Islet of Langerhans (tissue), 1 donor: ENCODE measurements at regions not wholly inside any gene's neighbourhood (a gene's known extent, or its start where the extent isn't known, plus 50 kb on each side); places are given as distances from the start of the nearest gene placed in this dataset.

ENCODE experiments used
- FAIRE-seq: peaks from one replicate; lab custom pipeline; 2011; peaks lifted over from hg19 to GRCh38; lab: Jason Lieb, UNC

DNA sequence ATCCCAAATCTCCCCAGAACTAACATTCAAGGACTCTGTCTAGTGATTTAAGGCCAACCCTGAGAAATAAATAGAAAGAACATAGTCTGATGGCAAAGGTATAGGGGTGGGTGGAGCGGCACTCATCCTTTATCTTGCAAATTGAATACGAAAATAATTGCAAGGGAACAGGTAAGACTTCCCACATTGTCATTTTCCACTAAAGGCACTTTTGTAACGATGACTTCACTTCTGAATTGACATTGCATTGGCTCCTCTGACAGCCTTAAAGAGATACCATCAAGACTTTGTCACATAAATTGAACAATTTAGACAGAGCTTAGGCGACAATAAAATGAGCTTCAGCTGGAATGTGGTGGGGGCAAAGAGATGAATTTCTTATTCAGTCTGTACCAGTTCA lies 75.3 kb upstream of the PLCL2 start:
- FAIRE-seq = no peak

DNA sequence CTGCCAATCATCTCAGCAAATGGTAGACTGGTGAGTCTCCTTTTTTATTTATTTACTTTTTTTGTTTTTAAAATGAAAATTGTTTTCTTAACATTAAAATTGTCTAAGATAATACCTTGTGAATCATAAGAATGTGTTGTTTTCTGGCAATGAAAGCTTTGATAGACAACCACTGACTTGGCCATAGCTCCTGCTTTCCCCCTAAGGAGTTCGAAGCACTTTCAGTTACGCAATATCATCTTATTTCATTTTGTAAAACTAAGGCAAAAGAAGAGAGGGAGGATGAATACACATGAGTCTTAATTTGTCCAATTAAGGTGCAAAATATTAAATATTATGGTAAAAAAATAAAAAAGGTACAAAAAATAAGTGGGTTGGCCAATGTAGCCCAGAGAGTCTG lies 74.8 kb upstream of the PLCL2 start:
- FAIRE-seq = no peak

DNA sequence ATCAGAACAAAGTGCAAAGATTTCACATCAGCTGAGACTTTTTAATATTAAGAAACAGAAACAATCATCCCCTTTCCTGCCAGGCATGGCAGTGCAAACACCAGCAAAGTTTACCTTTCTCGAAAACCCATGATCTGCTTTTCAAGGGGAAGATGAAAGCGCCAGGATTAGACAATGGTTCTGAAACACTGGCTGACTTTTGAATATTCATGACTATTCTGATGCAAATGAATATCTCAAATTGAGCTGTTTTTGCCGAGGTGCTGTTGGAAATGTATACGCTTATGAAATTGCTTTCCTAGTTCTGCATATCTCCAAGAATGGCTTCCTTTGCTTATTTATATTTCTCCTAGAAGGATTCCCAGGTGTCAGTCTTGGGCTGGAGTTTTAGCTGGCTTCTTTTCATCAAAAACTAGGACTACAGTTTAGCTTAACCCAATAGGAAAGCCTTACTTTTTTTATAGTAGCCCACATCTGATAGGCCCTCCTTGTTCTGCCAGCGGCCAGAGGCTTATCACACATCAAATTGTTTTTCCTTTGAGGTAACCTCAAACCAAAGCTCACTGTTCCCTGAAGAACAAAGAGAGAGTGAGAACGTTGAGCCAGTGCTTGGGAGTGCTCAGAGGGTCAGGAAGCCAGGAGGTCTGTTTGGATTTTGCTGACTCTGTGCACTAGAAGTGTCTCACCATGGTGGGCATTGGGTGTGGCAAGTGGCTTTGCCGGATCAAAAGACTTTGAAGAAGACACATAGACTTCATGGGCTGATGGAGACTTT lies 74.0 kb upstream of the PLCL2 start:
- FAIRE-seq = no peak

DNA sequence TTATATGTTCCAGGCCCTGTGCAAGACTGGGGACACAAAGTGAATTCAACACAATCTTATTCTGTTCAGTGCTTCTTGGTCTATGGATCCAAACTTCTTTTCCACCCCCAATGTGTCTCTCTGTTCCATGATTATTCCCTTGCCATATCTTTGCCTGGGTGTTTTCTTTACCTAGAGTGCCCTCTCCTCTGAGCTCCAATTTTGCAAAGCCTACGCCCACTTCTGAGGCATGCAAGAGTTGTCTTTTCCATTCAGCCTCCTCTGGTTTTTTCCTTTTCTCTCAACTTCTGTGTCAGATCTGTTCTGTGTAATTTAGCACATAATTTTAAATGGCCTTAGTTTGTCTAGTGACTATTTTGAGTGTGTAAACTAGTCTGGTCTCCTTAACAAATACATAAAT lies 72.8 kb upstream of the PLCL2 start:
- FAIRE-seq = no peak

DNA sequence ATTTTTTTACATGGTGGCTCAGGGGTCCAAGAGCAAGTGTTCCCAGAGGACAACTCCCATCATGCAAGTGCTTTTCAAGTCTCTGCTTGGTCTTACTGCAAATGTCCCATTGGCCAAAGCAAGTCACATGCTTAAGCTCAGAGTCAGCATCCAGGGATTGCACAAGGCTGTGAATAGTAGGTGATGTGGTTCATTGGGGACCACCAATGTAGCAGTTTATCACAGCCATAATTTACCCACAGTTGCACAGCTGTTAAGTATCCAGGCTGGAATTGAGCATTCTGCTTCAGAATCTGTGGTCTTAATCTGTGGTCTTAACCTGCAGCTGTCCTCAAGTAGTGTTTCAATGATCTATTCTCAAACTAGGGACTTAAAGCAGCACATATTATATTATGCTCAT lies 71.4 kb upstream of the PLCL2 start:
- FAIRE-seq = no peak

DNA sequence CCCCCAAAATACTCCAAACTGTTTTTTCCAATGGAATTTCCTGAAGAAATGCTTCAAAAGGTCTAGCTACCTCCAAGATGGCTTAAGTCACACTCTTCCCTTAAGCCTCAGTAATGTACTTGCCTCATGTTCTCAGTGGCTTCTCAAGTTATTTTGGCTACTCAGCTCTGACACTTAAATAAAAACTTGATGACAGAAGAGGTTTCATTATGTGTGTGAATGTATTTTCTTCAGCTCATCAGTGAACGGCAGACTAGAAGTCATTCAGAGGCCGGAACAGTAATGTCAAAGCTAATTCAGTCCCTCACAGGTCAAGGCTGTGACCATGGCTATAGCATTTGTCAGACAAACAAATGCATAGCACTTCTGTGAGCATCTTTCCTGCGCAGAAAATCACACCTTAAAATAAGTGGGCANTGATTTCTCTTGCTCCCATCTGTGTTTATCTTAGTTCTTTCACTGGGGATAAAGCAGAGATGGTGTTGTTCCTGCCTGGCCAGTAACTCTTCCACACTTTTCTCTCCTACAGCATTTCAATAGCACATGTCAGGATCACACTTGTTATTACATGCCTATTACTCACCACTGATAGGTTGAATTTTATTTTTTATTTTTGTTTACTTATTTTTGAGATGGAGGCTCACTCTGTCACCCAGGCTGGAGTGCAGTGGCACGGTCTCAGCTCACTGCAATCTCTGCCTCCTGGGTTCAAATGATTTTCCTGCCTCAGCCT lies 68.5 kb upstream of the PLCL2 start:
- FAIRE-seq = no peak

DNA sequence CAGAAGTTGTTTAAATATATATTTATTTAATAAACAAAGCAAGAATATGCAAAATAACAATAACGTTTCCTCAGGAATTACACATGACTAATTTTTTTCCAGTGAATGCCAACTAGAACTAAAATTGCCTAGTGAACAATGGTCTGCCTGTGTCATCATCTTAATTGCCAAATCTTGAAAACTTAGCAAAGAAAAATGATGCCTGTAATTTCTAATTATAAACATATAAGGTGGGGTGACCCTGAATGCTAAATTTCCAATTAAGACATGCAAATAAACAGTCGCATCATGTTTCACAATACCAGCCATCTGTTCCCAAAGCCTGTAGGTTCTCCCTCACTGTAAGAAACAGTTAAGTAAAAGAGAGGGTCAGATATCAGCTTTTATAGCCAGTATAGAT lies 67.6 kb upstream of the PLCL2 start:
- FAIRE-seq = peak; percentile 36

DNA sequence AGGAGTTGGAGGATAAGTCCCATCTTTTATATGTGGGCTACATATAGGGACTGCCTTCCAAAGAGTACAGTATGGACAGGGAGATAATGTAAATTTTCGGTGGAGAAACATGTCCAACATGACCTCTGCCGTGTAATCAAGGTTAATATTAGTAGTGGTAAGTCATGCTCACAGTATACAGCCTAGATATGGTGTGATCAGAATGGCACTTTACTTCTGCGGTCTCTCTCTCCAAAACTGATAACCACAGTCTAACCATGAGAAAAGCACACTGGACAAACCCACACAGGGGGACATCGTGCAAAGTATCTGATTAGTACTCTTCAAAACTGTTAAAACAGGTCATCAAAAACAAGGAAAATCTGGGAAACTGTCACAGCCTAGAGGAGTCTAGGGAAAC lies 66.6 kb upstream of the PLCL2 start:
- FAIRE-seq = no peak

DNA sequence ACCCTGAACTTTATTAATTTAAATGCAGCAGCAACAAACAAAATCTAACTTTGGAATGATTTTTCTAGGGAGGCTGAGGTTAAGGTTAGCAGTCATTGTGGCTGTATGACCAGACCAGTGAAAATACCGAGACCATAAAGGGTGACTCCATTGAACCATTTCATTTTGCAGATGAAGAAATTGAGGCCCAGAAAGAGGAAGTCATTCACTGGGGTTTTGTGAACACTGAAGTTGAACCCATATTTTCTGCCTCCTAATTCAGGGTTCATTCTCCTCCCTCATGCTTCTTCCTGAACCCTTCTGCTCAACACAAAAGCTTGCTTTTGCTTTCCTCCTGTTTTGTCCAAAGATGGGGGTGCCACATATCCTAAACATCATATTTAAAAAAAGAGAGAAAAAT lies 65.8 kb upstream of the PLCL2 start:
- FAIRE-seq = no peak

DNA sequence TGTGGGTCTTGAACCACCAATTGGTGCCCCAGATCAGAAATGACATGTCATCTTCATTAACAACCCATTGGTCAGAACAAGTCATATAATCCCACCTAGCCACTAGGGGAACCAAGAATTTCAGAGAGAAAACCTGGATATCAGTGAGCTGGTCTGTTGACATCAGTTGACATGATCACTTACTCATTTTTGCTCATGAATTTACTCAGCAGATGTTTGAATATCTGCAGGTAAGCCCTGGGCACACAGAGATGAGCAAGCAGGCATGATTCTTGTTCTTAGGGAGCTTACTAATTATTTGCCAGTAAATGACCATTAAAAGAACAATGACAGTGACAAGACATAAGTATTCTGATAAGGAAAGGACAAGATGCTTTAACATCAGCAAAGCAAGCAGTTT lies 64.3 kb upstream of the PLCL2 start:
- FAIRE-seq = no peak

DNA sequence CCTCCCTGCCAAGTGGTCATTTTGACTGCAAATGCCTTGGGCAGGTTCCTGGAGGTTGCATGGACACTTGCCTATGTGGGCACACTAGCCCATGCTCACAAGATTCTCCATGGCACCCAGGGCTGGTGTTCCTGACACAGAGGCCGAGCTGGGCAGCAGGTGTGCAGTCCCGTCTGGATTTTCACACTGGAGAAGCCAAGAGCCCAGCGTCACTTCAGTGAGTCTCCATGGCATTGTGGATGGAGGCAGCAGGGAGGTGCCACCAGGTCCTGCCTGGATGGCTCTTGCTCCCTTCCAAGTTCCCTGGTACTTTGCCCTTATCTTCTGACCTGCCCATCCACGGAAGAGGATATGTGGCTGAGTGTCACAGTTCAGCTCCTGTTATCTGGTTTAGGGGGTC lies 63.7 kb upstream of the PLCL2 start:
- FAIRE-seq = no peak

DNA sequence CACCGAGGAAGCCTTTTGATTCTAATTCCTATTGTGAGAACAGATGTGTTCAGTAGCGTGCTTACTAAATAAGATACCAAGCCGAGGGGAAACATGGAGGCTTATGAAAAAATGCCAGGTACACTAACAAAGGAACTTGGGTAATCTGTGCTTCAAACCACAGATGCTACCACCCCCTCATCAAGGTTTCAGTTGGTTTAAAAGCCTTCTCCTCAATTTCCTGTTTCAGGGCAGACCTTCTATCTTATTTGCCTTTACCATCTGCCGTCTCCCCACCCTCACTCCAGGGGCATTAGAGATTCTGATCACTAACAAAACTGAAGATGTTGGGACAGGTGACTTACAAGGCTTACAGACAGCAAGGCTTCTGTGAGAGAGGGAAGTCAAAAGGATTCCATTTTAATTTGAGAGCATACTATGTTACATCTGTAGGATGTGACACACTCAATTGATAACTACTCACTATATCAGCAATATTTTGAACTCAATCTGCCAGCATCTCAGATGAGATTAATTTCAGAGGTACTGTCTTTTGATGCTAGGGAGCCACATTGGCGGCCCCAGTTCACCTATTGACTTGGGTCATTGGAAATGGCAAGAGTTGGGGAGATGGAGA lies 60.6 kb upstream of the PLCL2 start:
- no peak for FAIRE-seq

DNA sequence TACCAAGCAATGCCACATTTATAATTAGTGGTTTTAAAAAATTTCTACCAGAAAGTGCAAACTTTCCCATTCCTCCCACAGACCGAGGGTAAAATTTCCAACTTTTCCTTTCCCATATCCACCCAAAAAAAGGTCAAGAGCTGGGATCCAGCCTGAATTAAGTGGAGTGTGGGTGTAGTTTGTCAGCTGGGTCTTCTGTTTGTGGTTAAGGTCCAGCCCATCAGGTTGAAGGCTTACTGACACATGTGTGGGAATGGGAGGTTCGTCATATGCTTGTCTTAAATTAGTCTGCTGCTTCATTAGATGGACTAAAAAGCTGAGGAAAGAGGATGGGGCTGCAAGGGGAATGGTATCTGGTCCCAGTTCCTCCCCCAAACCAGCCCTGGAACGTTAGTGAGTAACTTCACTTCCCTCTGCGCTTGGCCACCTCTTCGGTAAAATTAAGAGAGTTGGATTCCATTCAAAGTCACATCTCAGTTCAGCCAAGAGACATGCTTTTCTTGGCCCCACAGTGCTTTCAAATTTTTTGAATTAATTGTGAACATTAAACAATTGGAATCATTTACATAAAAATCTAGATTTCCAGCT lies 59.0 kb upstream of the PLCL2 start:
- FAIRE-seq = no peak

DNA sequence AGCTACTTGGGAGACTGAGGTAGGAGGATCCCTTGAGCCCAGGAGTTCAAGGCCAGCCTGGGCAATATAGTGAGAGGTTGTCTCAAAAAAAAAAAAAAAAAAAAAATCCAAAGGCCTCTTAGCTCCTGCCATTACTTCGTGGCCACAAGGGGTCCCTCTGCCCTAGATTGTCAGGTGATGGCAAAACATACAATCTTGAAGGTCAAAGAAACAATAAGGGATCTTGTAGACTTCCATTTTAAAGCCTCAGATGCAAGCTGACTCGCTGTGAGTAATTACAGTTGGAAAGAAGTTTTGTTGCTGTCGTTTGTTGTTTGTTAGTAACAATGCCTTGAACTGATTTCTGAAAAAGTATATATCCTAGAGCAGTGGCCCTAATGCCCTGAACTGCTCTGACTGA lies 55.9 kb upstream of the PLCL2 start:
- no peak for FAIRE-seq

DNA sequence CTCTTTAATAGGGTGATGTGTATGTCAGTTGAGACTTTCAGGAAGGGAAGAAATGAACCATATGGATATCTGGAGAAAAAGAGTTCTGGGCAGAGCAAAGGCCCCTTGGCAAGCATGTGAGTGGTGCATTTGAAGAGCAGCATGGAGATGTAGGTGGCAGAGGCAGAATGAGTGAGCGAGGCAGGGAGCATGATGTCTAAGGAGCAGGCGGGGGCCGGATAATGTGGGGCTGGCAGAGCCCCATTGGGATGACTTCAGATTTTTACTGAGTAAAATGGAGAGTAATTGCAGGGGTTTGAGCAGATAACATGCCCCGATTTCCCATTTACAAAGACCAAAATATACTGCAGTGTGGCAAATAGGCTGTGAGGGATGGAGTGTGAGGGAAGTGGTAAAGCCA lies 52.9 kb upstream of the PLCL2 start:
- no peak for FAIRE-seq

DNA sequence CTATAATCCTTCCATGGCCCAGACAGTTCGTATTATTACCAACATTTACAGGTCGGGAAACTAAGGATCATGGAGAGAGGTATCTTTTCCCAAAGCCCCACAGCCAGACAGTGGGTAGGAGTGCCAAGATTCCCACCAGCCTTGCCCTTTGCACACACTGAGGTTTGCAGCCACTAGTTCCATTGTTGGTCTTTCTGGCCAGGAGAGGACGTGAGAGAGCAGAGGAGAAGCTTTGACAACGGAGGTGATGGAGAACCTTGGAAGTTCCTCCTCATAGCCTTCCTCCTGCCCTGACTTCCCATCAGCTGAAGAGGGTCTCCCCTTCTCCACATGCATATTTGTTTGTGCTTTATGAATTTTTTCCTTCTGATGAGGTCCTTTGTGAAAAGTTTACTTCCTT lies 50.5 kb upstream of the PLCL2 start:
- no peak for FAIRE-seq

DNA sequence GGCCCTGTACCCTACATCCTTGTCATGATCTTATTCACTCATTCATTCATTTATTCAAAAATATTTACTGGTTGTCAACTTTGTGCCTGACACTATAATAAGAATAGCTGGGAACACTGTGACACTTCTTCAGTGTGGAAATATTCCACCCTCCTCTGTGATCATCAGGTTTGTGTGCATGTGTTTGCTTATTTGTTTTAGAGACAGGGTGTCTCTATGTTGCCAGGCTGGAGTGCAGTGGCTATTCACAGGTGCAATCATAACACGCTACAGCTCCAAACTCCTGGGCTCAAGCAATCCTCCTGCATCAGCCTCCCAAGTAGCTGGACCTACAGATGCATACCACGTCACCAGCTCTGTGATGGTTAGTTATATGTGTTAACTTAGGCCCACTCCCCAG lies 50.0 kb upstream of the PLCL2 start:
- no peak for FAIRE-seq
